Lower leg skin (tissue), 3 donors: ENCODE measurements at regions not wholly inside any gene's neighbourhood (a gene's known extent, or its start where the extent isn't known, plus 50 kb on each side); places are given as distances from the start of the nearest gene placed in this dataset.

Experiments used
- CTCF ChIP-seq, 3 donors: fragments of 450-650 bp; IDR thresholded peaks; one replicate each; pipeline ENCODE4 v1.5.1; 2016; ENCODE audit warnings: antibody characterized with exemption in 3 of 3, mild to moderate bottlenecking in 3 of 3, moderate library complexity in 2 of 3
- POLR2A ChIP-seq, 2 donors: fragments of 450-650 bp; IDR thresholded peaks; one replicate each; pipeline ENCODE4 v1.6.1; 2016 to 2017; ENCODE audit warnings: antibody characterized with exemption in 2 of 2, mild to moderate bottlenecking in 1 of 2, moderate library complexity in 1 of 2

GRCh38 chr7:8985255-8985654 lies 551.8 kb downstream of the NXPH1 start:
- no peak for TF ChIP-seq CTCF (IDR thresholded peaks at IDR 0.05)
- no peak for TF ChIP-seq POLR2A (IDR thresholded peaks at IDR 0.05)
